Suprapubic skin (tissue), 4 donors: ENCODE measurements at regions not wholly inside any gene's neighbourhood (a gene's known extent, or its start where the extent isn't known, plus 50 kb on each side); places are given as distances from the start of the nearest gene placed in this dataset.

Experiments used
- CTCF ChIP-seq, 2 donors: fragments of 200-600 bp in 1 of 2; fragments of 450-650 bp in 1 of 2; sonication (generic) in 1 of 2; IDR thresholded peaks; one replicate each; pipeline ENCODE4 v1.5.1; 2016 to 2019; ENCODE audit warnings: antibody characterized with exemption in 2 of 2, mild to moderate bottlenecking in 1 of 2, moderate library complexity in 1 of 2
- EP300 ChIP-seq: sonication (generic); formaldehyde crosslinking; IDR thresholded peaks from one replicate; pipeline ENCODE4 v1.6.1; 2017; ENCODE audit warnings: antibody characterized with exemption
- POLR2AphosphoS5 ChIP-seq, 3 donors: sonication (generic); formaldehyde crosslinking; IDR thresholded peaks; one replicate each; pipeline ENCODE4 v1.6.1; 2017; ENCODE audit warnings: antibody characterized with exemption in 3 of 3

- TF ChIP-seq POLR2AphosphoS5 (IDR thresholded peaks at IDR 0.05) (no peak), CTCF (IDR thresholded peaks at IDR 0.05) (no peak), EP300 (no peak)
Measured at GRCh38 chr2:129009555-129010146, 691.0 kb upstream of the HS6ST1 start.
